ENCODE measurements at regions not wholly inside any gene's neighbourhood (a gene's known extent, or its start where the extent isn't known, plus 50 kb on each side); places are given as distances from the start of the nearest gene placed in this dataset.
A peak's percentile ranks its signal among the peaks of the same experiment; 100 is the strongest.

DNA sequence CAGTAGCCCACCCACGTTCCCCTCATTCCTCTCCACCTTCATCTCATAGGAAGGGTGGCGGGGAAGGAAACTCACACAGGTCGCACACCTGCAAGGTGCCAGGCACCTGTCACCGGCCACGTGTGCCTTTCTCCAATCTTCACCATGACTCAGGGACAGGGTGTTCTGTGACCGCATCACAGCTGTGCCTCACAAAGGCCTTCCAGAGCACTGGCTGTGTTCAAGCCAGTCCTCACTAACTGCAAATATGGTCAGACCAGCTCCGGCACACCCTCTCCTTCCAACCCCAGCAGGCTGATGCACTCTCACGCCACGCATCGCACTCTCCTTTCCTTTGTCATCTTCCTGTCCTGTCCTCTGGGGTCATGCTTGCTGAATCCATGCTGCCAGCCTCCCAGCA is 415.9 kb downstream of the IRS2 start:
- no peak for DNase-seq

DNA sequence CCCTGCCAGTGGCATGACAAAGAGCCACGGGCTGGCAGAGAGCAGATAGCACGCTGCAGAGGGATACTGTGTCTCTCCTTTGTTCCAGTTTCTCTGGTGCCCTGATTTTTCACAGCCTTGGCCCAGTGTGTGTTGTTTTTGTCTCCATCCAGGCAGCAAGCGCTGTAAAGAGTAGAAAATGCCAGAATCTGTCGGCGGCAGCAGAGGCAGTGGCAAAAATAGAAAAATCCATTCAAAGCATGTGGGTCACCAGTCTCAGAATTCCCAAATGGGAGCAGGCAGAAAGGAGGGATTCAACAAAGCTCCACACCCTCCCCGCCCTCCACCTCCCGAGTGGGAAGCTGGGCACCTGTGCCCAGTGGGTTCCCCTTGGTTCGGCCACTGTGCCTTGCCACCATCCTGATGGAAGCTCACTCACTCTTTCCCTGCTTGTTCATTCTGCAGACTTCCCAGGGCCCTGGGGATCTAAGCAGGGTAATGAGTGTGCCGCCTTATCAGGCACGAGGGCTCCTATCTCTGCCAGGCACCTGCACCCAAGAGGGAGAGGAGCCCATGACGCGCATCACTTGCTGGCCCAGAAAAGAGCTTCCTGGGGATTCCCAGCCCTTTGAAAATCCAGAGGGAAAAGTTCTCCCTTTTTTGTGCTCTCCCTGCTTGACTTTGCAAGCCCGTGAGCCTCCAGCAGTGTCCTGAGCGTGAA is 416.9 kb downstream of the IRS2 start:
- peak in 39 of 51 donors; percentile 8 to 73 (median 42) for DNase-seq

DNA sequence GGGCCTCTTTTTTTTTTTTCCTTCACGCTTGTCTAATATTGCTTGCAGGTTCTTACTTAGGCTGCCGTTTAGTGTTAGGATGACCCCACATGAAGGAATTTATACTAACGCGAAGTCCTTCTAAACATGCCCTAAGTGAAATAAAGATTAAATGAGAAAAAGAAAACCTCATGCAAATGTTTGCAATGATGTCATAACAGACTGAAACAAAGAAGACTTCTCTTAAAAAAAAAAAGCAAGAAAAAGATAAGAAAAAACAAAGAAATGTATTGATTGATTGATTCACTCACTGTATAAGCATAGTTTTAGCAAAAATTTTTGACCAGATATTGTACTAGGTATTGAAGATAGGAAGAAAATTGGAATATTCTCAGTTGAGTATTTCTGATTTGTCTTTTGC is 418.2 kb downstream of the IRS2 start:
- DNase-seq: no peak

DNA sequence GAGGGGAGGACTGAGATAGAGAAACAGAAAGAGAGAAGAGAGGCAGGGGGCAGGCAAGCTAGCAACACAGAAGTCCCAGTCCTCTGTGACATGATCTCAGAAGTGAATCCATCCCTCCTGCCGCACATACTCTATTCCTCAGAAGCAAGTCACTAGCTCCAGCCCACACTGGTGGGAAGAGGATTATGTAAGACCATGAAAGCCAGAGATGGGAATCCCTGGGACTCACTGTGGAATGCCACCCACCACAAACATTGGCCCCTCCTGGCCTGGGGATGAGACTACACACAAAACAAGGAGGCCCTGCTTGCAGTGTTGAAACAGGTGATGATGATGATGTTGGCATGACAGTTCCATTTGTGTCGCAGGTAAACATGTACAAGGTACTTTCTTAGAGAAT is 419.9 kb downstream of the IRS2 start:
- no peak for DNase-seq

DNA sequence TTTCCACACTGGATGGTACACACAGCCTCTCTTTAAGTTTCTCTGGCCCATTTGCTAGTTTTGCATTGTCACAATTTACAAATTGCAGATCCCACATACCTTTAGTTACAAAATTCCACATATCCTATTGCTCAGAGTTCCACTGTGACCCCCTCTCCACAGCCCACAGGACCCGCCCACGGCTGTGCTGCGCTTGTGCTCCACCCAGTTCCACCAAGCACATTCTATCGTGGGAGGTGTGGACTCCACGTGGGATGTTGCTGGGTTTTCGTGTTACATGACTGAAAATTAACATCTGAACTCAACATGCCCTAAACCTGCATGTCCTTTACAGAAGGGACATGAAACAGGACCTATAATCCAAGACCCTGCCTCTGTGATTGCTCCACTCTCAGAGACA is 423.0 kb downstream of the IRS2 start:
- DNase-seq: no peak

DNA sequence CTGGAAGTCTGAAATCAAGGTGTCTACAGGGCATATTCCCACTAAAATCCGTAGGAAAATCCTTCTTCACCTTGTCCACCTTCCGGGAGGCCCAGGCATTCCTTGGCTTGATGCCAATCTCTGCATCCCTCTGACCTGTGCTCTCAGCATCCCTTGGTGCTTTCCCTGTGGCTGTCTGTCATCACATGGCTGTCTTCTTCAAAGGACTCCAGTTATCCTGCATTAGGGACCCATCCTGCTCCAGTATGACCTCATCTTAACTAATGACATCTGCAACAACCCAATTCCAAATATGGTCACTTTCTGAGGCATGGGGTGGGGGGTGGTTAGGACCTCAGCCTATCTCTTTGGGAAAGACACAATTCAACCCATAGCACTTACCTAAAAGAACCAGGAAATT is 423.8 kb downstream of the IRS2 start:
- no peak for DNase-seq

DNA sequence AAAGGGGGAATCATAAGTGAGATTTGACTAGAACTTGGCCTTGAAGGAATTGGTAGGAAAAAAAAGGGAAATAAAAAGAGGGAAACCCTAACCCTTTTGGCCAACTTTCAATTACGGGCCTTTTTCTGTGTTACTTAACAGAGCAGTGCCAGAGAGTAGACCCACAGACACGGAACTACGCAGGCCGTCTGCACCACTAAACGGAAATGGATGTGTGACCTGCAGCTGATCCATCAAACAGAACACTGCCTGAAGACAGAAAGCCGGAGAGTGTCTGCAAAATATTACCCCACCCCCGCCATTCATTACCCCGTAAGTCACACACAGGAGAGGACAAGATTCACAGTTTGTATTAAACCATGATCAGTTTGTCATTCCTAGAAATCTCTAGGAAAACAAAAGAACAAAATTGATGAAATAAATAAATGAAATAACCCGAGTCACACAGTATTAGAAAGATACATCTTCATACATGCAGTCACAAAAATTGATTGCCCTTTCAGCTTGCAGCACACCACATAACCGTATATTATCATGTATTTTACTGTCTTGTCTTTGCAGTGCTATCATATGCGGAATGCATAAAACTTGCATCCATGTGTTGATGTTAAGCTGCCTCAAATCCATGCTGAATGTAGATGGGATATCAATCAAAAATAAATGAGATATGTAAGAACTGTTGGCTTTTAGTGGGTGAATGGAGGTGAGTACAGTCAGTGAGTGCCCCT is 424.7 kb downstream of the IRS2 start:
- peak in 15 of 51 donors; percentile 4 to 33 (median 16) for DNase-seq

DNA sequence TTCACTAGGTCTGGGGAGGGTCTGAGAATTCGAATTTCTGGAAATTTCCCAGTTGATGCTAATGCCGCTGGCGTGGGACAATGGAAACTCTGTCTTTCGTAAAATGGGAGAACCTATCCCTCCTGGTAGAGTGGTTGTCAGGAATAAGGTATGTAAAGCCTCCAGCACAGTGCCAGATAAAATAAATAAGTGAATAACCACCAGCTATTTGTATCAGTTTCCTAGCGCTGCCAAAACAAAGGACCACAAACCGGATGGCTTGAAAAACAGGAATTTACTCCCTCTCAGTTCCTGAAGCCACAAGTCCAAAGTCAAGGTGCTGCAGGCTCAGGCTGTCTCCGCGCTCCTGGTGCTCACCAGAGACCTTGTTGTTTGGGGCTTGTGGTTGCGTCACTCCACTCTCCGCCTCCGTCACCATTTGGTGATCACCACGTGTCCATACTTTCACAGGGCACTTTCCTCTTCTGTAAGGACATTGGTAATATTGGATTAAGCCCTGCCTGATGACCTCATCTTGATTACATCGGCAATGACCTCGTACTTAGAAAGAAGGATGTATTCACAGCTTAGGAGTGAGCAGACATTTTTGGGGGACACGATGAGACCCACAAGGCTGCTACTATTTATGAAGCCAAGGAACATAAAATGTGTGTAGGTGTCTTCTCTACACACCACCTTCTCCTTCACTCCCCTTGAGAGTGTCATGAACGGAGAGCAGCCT is 428.5 kb downstream of the IRS2 start:
- no peak for DNase-seq

DNA sequence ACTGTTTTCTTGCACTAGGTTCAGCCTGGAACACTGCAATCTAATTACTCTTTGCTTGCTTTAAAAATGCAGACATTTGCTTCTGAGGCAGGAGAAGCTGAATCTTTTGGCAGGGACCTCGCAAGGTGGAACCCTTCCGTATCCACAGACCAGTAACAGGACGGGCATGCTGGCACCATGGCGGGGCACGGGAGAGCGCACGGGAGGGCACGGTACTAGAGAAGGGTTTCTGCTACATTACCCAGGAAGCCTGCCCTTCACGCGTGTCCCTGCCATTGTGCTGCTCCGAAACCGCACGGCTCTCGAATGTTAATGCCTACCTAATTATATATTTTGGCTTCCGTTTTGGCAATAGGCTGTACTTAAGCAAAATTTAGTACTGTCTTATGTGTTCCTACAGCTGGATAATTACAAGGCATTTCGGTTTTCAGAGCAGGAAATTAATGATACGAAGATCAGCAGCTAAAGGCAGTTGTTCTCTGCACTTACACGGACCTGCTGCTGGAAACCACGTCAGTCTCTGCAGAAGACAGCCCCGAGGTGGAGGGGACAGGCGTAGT is 430.4 kb downstream of the IRS2 start:
- DNase-seq: no peak

- no peak for DNase-seq
Measured at GRCh38 chr13:109355166-109355565, 431.2 kb downstream of the IRS2 start.

GRCh38 chr13:109351236-109351635 is 435.1 kb downstream of the IRS2 start:
- no peak for DNase-seq

GRCh38 chr13:109348519-109349258 is 437.7 kb downstream of the IRS2 start:
- DNase-seq: no peak

DNA sequence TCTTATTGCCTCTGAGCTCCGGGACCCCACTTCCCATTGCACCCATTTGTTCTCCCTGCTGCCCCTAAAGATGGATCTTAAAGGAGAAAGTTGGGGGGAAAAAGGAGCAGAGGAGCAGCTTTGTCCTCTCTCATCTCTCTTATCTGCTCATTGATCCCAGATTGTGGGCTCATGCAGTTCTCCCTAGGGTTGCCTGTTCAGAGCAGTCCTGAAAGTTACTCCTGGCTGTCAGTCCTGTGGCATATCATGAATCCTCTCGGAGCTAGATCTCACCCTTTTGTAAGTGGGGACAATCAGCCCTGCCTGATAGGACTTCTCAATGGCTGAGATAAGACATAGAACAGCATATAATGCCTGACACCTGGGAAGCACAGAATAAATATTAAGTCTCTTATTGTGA is 440.3 kb downstream of the IRS2 start:
- no peak for DNase-seq

DNA sequence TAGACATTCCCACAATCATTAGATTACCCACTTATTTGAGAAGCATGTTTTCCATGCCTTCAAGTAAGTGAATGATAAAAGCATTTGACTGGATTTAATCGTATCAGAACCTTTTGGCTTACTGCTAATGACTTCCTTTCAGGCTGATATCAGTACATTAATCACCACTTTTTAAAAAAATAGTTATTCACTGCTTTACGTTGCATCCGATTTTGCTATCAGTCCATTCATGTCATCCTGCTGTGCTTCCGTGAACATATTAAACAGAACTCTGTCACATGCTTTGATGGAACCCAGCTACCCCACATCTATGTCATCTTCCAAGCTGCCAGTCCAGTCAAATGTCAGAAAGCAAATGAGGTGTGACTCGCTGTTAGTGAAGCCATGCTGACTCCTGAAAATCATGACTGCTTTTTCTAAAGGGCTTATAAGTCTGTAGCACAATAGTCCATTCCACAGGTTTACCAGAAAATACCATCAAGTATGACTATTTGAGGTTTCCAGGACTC is 440.9 kb downstream of the IRS2 start:
- no peak for DNase-seq

DNA sequence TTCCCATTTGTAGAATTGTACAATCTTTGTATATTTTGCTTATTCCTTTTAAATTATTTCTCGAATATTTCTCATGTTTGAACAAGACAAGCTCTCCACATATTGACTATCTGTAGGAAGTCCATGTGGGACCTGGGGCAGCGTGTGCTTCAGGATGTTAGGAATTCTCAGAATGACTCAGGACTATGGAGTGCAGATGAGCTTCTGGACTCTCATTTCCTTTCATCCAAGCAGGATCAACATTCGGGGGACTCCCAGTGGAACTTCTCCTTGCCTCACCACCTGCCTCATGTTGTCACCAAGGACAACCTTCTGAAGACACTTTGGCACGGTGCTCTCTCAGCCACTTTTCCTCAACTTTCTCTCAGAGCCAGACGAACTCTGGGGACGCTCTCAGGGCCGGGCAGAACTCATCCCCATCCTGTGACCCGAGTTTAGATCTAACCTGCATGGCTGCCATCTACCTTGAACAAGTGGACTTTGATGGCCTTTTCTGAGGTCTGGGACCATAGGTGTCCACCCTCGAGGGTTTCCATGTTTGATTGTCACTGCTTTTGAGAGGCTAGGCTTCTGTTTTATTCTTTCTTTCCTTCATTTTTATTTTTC is 441.7 kb downstream of the IRS2 start:
- DNase-seq: no peak

GRCh38 chr13:109336730-109337129 is 449.7 kb downstream of the IRS2 start:
- DNase-seq: no peak

- no peak for DNase-seq
Measured at GRCh38 chr13:109333893-109334651, 452.3 kb downstream of the IRS2 start.

DNA sequence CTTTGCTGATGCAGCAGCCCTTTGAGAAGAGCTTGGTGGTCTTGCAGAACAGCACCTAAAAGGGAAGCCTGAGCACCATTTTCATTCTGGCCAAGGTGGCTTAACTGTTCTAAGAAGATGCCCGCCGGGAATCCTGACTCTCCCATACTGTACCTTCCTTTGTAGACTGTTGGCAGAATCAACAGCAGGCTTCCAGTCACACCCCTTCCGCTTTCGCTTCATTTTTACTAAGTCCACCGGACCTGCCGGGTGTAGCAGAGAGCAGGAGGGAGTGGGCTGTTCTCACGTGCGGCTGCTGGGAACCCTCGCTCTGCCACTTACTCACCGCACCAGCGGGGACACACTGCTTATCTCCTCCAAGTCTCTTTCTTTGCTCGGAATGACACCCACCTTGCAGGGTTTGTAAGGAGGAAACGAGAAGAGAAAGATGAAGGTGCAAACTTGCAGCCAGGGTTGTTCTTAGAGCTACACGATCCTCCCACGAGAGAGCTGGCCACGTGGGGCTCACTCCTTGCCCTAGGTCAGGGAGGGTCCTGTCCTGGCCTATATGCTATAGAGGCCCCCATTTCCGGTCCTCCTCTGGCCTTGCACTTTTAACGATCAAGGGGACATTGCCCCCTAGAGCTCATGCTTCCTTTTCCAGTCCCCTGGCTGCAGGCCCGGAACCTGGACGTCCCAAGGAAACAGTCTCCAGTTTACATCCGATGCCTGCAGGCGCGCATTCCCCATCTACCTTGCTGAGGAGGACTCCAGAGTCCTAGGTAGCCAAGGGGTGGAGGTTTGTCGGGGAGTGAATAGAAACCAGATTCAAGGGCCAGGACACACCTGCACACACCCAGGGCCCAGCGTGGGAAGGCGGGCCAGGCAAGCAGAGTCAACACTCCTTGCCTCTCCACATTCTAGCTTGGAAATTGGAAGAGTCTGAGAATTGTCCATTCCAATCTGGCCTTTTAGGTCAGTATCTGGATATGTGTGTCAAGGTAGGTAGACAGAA is 453.6 kb downstream of the IRS2 start:
- peak in 1 of 51 donors; percentile 35 for DNase-seq

DNA sequence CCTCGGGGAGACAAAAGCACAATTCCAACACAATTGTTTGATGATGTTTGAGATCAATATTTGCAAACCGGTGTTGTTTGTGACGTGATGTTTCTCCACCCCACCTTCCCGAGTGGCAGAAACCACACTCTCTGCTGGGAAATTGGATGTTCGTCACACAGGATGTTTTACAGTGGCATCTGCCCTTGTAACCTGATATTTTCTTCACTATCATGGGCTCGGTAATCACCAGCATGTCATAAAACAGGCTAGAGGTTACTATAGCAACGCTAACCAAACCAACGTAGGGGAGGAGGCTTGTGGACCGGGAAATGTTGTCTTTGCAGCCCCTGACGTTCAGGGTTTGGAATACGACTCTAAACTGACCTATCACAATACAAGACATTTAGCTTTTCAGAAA is 454.5 kb downstream of the IRS2 start:
- DNase-seq: peak in 4 of 51 donors; percentile 7 to 15 (median 9)

Measured in hypothalamus (tissue), 51 donors.